CD8-positive, alpha-beta memory T cell (primary cell): ENCODE measurements at regions not wholly inside any gene's neighbourhood (a gene's known extent, or its start where the extent isn't known, plus 50 kb on each side); places are given as distances from the start of the nearest gene placed in this dataset.

ENCODE experiments used
- CTCF ChIA-PET: fragments of 350-600 bp; sonication (Branson Sonifier 250); formaldehyde crosslinking; loops from one replicate; lab custom pipeline; 2021; ENCODE audit warnings: antibody characterized with exemption; lab: Charles Lee
- POLR2A ChIA-PET: fragments of 350-600 bp; sonication (Branson Sonifier 250); formaldehyde crosslinking; loops from one replicate; lab custom pipeline; 2021; ENCODE audit warnings: antibody characterized with exemption; lab: Charles Lee
- DNase-seq, 5 donors: peaks; one replicate each; pipeline versions ENCODE4 v3.0.0 to v3.0.0-alpha.2; 2020 to 2022; ENCODE audit warnings: mixed read lengths in 1 of 5
- H3K27ac ChIP-seq: one replicate; pipeline ENCODE4 v1.7.0; 2013; ENCODE audit warnings: low read depth, mild to moderate bottlenecking, low read length, moderate library complexity
- H3K27me3 ChIP-seq: 2 replicates; pipeline ENCODE4 v1.7.0; 2013; ENCODE audit warnings: low read length, mild to moderate bottlenecking; ENCODE audit not compliant: insufficient read depth, poor library complexity, severe bottlenecking
- H3K36me3 ChIP-seq: 2 replicates; pipeline ENCODE4 v1.7.0; 2013; ENCODE audit warnings: mild to moderate bottlenecking, low read length, moderate library complexity; ENCODE audit not compliant: insufficient read depth
- H3K4me1 ChIP-seq: 2 replicates; pipeline ENCODE4 v1.7.0; 2013; ENCODE audit warnings: mild to moderate bottlenecking, low read length, moderate library complexity; ENCODE audit not compliant: insufficient read depth
- H3K4me3 ChIP-seq: 2 replicates; pipeline ENCODE4 v1.7.0; 2013; ENCODE audit warnings: mild to moderate bottlenecking, low read length
- H3K9me3 ChIP-seq: 2 replicates; pipeline ENCODE4 v1.7.0; 2013; ENCODE audit warnings: mild to moderate bottlenecking, low read length
- H3K27ac Mint-ChIP-seq, 8 donors: one replicate each; pipeline ENCODE4 v1.8.0; 2020 to 2021; ENCODE audit warnings: mixed read lengths in 8 of 8, mild to moderate bottlenecking in 6 of 8, inconsistent platforms in 3 of 8, moderate library complexity in 3 of 8
- H3K27me3 Mint-ChIP-seq, 2 donors: one replicate each; pipeline ENCODE4 v1.8.0; 2020 to 2021; ENCODE audit warnings: mixed read lengths in 2 of 2, mild to moderate bottlenecking in 1 of 2, moderate library complexity in 1 of 2
- H3K36me3 Mint-ChIP-seq, 3 donors: one replicate each; pipeline ENCODE4 v1.8.0; 2020 to 2021; ENCODE audit warnings: mixed read lengths in 3 of 3, inconsistent platforms in 1 of 3, mild to moderate bottlenecking in 1 of 3
- H3K4me1 Mint-ChIP-seq, 3 donors: one replicate each; pipeline ENCODE4 v1.8.0; 2020 to 2021; ENCODE audit warnings: mixed read lengths in 3 of 3, inconsistent platforms in 1 of 3, mild to moderate bottlenecking in 1 of 3
- H3K4me3 Mint-ChIP-seq, 7 donors: one replicate each; pipeline ENCODE4 v1.8.0; 2020 to 2021; ENCODE audit warnings: mixed read lengths in 7 of 7, mild to moderate bottlenecking in 6 of 7, moderate library complexity in 4 of 7, inconsistent platforms in 2 of 7
- H3K9me3 Mint-ChIP-seq, 5 donors: one replicate each; pipeline ENCODE4 v1.8.0; 2020 to 2022; ENCODE audit warnings: mixed read lengths in 5 of 5, mild to moderate bottlenecking in 3 of 5, moderate library complexity in 2 of 5, inconsistent platforms in 1 of 5

GRCh38 chr10:125226005-125226404 lies 65.6 kb upstream of the CTBP2 start:
- Mint-ChIP-seq H3K36me3 (no peaks in the 10 kb centered on the region), H3K4me3 (no peak overlapping the region), H3K27ac (no peak overlapping the region), H3K27me3 (peaks cover 4 to 5% of the 10 kb centered on the region in 2 donors), H3K4me1 (peaks cover 0 to 2% (median 0%) of the 10 kb centered on the region in 3 donors), H3K9me3 (peaks cover 0 to 17% (median 8%) of the 10 kb centered on the region in 5 donors)
- Histone ChIP-seq H3K36me3 (no peaks in the 10 kb centered on the region), H3K27ac (no peak overlapping the region), H3K27me3 (no peaks in the 10 kb centered on the region), H3K4me3 (no peak overlapping the region), H3K9me3 (no peaks in the 10 kb centered on the region), H3K4me1 (no peaks in the 10 kb centered on the region)
- ChIA-PET CTCF (no interaction called here), POLR2A (no interaction called here)
- no peak for DNase-seq

GRCh38 chr10:125225051-125225450 lies 64.7 kb upstream of the CTBP2 start:
- ChIA-PET CTCF (no interaction called here), POLR2A (no interaction called here)
- H3K4me1 ChIP-seq, result no peaks in the 10 kb centered on the region
- no peaks in the 10 kb centered on the region for H3K9me3 ChIP-seq
- no peak overlapping the region for H3K27ac Mint-ChIP-seq
- H3K4me3 Mint-ChIP-seq, result no peak overlapping the region
- no peak overlapping the region for H3K4me3 ChIP-seq
- H3K9me3 Mint-ChIP-seq, result peaks cover 0 to 14% (median 8%) of the 10 kb centered on the region in 5 donors
- H3K4me1 Mint-ChIP-seq, result peaks cover 0 to 2% (median 0%) of the 10 kb centered on the region in 3 donors
- no peak for DNase-seq
- peaks cover 4 to 5% of the 10 kb centered on the region in 2 donors for H3K27me3 Mint-ChIP-seq
- H3K36me3 Mint-ChIP-seq, result no peaks in the 10 kb centered on the region
- H3K36me3 ChIP-seq, result no peaks in the 10 kb centered on the region
- H3K27me3 ChIP-seq, result no peaks in the 10 kb centered on the region
- no peak overlapping the region for H3K27ac ChIP-seq

- H3K27me3 ChIP-seq, result no peaks in the 10 kb centered on the region
- ChIA-PET POLR2A (no interaction called here), CTCF (no interaction called here)
- Mint-ChIP-seq H3K36me3 (no peaks in the 10 kb centered on the region), H3K4me1 (no peaks in the 10 kb centered on the region), H3K27me3 (peaks cover 8 to 11% of the 10 kb centered on the region in 2 donors), H3K27ac (no peak overlapping the region), H3K4me3 (no peak overlapping the region), H3K9me3 (peaks cover 0 to 6% (median 5%) of the 10 kb centered on the region in 5 donors)
- no peak overlapping the region for H3K4me3 ChIP-seq
- no peak overlapping the region for H3K27ac ChIP-seq
- no peaks in the 10 kb centered on the region for H3K9me3 ChIP-seq
- H3K36me3 ChIP-seq, result no peaks in the 10 kb centered on the region
- DNase-seq, result no peak
- H3K4me1 ChIP-seq, result no peaks in the 10 kb centered on the region
These were observed 62.3 kb upstream of the CTBP2 start for GRCh38 chr10:125222515-125223308.

GRCh38 chr10:125221716-125222115 lies 61.4 kb upstream of the CTBP2 start:
- H3K4me1 Mint-ChIP-seq, result no peaks in the 10 kb centered on the region
- no peaks in the 10 kb centered on the region for H3K27me3 ChIP-seq
- no peak overlapping the region for H3K4me3 Mint-ChIP-seq
- no peaks in the 10 kb centered on the region for H3K36me3 Mint-ChIP-seq
- no peak overlapping the region for H3K27ac Mint-ChIP-seq
- H3K27me3 Mint-ChIP-seq, result peaks cover 8 to 11% of the 10 kb centered on the region in 2 donors
- no peak overlapping the region for H3K27ac ChIP-seq
- peaks cover 0 to 6% (median 3%) of the 10 kb centered on the region in 5 donors for H3K9me3 Mint-ChIP-seq
- no peaks in the 10 kb centered on the region for H3K9me3 ChIP-seq
- no peaks in the 10 kb centered on the region for H3K36me3 ChIP-seq
- CTCF ChIA-PET, result no interaction called here
- POLR2A ChIA-PET, result no interaction called here
- no peak for DNase-seq
- H3K4me3 ChIP-seq, result no peak overlapping the region
- no peaks in the 10 kb centered on the region for H3K4me1 ChIP-seq

GRCh38 chr10:125219776-125220175 lies 59.4 kb upstream of the CTBP2 start:
- CTCF ChIA-PET, result no interaction called here
- peaks cover 0 to 4% (median 0%) of the 10 kb centered on the region in 5 donors for H3K9me3 Mint-ChIP-seq
- H3K4me1 Mint-ChIP-seq, result no peaks in the 10 kb centered on the region
- POLR2A ChIA-PET, result no interaction called here
- H3K4me3 Mint-ChIP-seq, result no peak overlapping the region
- H3K4me3 ChIP-seq, result no peak overlapping the region
- no peaks in the 10 kb centered on the region for H3K36me3 ChIP-seq
- no peaks in the 10 kb centered on the region for H3K9me3 ChIP-seq
- DNase-seq, result no peak
- no peaks in the 10 kb centered on the region for H3K27me3 ChIP-seq
- H3K27me3 Mint-ChIP-seq, result peaks cover 8 to 11% of the 10 kb centered on the region in 2 donors
- H3K27ac Mint-ChIP-seq, result no peak overlapping the region
- H3K27ac ChIP-seq, result no peak overlapping the region
- H3K4me1 ChIP-seq, result no peaks in the 10 kb centered on the region
- no peaks in the 10 kb centered on the region for H3K36me3 Mint-ChIP-seq

GRCh38 chr10:125218967-125219366 lies 58.6 kb upstream of the CTBP2 start:
- CTCF ChIA-PET, result no interaction called here
- H3K4me3 Mint-ChIP-seq, result no peak overlapping the region

GRCh38 chr10:125217990-125218675 lies 57.8 kb upstream of the CTBP2 start:
- Histone ChIP-seq H3K27me3 (no peaks in the 10 kb centered on the region), H3K9me3 (no peaks in the 10 kb centered on the region), H3K4me1 (no peaks in the 10 kb centered on the region), H3K4me3 (no peak overlapping the region), H3K36me3 (no peaks in the 10 kb centered on the region), H3K27ac (no peak overlapping the region)
- H3K4me1 Mint-ChIP-seq, result no peaks in the 10 kb centered on the region
- DNase-seq, result no peak
- H3K36me3 Mint-ChIP-seq, result no peaks in the 10 kb centered on the region
- H3K9me3 Mint-ChIP-seq, result peaks cover 0 to 5% (median 0%) of the 10 kb centered on the region in 5 donors
- no peak overlapping the region for H3K4me3 Mint-ChIP-seq
- no peak overlapping the region for H3K27ac Mint-ChIP-seq
- CTCF ChIA-PET, result no interaction called here
- POLR2A ChIA-PET, result no interaction called here
- H3K27me3 Mint-ChIP-seq, result peaks cover 8 to 11% of the 10 kb centered on the region in 2 donors

More at GRCh38 chr10:125218967-125219366, 58.6 kb upstream of the CTBP2 start:
- H3K4me1 Mint-ChIP-seq, result no peaks in the 10 kb centered on the region
- Histone ChIP-seq H3K27ac (no peak overlapping the region), H3K4me1 (no peaks in the 10 kb centered on the region), H3K36me3 (no peaks in the 10 kb centered on the region), H3K9me3 (no peaks in the 10 kb centered on the region), H3K4me3 (no peak overlapping the region), H3K27me3 (no peaks in the 10 kb centered on the region)
- peaks cover 0 to 4% (median 0%) of the 10 kb centered on the region in 5 donors for H3K9me3 Mint-ChIP-seq
- POLR2A ChIA-PET, result no interaction called here
- H3K36me3 Mint-ChIP-seq, result no peaks in the 10 kb centered on the region
- H3K27ac Mint-ChIP-seq, result no peak overlapping the region
- DNase-seq, result no peak
- H3K27me3 Mint-ChIP-seq, result peaks cover 8 to 11% of the 10 kb centered on the region in 2 donors

GRCh38 chr10:125216861-125217260 lies 56.5 kb upstream of the CTBP2 start:
- no peak overlapping the region for H3K4me3 ChIP-seq
- H3K36me3 ChIP-seq, result no peaks in the 10 kb centered on the region
- Mint-ChIP-seq H3K36me3 (no peaks in the 10 kb centered on the region), H3K4me1 (no peaks in the 10 kb centered on the region), H3K9me3 (peaks cover 0 to 6% (median 0%) of the 10 kb centered on the region in 5 donors), H3K27ac (no peak overlapping the region), H3K27me3 (peaks cover 8 to 10% of the 10 kb centered on the region in 2 donors), H3K4me3 (no peak overlapping the region)
- ChIA-PET POLR2A (no interaction called here), CTCF (no interaction called here)
- no peaks in the 10 kb centered on the region for H3K9me3 ChIP-seq
- no peak overlapping the region for H3K27ac ChIP-seq
- DNase-seq, result no peak
- H3K4me1 ChIP-seq, result no peaks in the 10 kb centered on the region
- H3K27me3 ChIP-seq, result no peaks in the 10 kb centered on the region
